ENCODE measurements at regions not wholly inside any gene's neighbourhood (a gene's known extent, or its start where the extent isn't known, plus 50 kb on each side); places are given as distances from the start of the nearest gene placed in this dataset.

DNA sequence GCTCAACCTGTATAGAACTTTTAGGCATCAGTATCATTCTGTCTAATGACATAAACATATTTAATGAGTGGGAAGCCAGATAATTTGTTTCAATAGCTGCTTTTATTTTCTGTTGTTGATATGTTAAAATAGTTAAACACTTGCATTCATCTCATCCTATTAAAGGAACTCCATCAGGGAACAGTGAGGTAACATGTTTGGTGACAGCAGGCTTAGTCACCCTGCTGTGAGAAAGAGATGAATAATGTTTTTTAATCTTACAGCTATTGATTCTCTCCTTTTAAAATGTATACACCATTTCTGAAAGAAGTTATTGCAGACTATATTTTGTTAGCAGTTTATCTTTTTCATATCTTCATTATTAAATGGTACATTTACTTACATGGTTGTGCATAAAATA is 123.3 kb upstream of the CWC22 start:
- TF ChIP-seq, protein P1, sequence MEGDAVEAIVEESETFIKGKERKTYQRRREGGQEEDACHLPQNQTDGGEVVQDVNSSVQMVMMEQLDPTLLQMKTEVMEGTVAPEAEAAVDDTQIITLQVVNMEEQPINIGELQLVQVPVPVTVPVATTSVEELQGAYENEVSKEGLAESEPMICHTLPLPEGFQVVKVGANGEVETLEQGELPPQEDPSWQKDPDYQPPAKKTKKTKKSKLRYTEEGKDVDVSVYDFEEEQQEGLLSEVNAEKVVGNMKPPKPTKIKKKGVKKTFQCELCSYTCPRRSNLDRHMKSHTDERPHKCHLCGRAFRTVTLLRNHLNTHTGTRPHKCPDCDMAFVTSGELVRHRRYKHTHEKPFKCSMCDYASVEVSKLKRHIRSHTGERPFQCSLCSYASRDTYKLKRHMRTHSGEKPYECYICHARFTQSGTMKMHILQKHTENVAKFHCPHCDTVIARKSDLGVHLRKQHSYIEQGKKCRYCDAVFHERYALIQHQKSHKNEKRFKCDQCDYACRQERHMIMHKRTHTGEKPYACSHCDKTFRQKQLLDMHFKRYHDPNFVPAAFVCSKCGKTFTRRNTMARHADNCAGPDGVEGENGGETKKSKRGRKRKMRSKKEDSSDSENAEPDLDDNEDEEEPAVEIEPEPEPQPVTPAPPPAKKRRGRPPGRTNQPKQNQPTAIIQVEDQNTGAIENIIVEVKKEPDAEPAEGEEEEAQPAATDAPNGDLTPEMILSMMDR (conservative IDR thresholded peaks at IDR 0.05; ENCODE audit: low read depth, low read length), result no peak
- no peak for TF ChIP-seq EZH2 (IDR thresholded peaks at IDR 0.05; ENCODE audit: borderline replicate concordance, low read depth, low read length, poor library complexity, severe bottlenecking)

Measured in A673 (cell line).